GM18520 (cell line): ENCODE measurements at regions not wholly inside any gene's neighbourhood (a gene's known extent, or its start where the extent isn't known, plus 50 kb on each side); places are given as distances from the start of the nearest gene placed in this dataset.

Experiments used
- ATAC-seq: cut with Tn5 transposase; IDR thresholded peaks from one replicate; pipeline ENCODE4 v1.9.1; 2021; ENCODE audit not compliant: unreplicated experiment

DNA sequence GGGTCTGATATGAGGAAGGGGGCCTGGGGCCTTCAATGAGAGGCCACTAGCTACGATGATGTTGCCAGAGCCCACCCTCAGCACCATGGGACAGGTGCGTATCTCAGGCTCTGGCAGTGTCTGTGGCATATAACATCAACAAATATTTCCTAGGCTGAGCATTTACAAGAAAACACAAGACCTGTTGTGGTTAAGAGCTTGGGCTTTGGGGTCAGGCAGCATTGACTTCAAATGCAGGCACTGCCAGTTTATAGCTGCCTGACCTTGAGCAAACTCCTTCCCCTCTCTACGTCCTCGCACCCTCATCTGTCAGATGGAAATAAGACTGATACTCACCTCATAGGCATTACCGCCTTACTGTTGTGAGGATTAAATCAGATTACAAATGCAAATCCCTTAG, 156.0 kb downstream of the KATNAL1 start:
- no peak for ATAC-seq

GRCh38 chr13:30149248-30149647, 158.1 kb downstream of the KATNAL1 start:
- no peak for ATAC-seq

GRCh38 chr13:30148786-30149185, 158.6 kb downstream of the KATNAL1 start:
- no peak for ATAC-seq

DNA sequence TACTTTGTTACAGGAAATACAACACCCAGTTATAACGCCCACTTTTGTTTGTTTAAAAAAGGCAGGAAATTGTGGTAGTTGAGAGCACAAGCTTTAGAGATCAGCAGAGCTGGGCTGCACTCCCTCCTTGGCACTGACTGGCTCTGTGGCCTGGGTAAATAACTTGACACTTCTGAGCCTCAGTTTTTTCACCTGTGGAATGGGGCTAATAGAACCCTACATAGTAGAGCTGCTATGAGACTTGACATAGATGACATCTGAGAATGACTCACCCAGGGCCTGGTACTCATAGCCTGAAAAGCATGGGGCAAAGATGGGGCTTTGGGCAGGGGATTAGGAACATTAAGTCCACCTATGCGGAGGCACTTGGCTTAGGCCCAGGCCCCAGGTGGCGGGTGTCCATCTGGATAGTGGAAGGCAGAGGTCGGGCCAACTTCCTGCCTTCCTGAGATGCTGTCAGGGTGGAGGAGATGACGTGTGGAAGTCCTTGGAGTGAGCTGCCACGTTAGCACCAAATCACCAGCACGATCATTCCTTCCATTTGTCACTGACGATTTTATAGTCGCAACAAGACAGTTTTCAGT, 159.1 kb downstream of the KATNAL1 start:
- ATAC-seq, result no peak

GRCh38 chr13:30147421-30147820, 159.9 kb downstream of the KATNAL1 start:
- ATAC-seq, result no peak

DNA sequence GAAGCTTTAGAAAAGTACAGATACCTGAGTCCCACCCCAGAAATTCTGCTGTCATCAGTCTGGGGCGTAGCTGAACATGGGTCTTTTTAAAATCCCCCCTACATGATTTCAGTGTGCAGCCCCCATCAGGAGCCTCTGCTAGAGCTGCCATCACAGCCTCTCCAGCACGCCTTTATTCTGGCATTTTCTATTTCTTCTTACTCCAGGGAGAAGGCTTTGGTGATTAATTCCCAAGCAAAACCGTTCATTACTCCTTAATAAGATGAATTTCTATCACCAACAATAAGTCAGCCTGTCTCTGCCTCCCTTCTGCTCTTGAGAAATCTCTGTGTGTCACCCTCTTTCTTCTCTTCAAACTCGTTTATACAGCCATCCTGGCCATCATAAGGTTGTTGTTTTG, 160.3 kb downstream of the KATNAL1 start:
- ATAC-seq, result no peak

DNA sequence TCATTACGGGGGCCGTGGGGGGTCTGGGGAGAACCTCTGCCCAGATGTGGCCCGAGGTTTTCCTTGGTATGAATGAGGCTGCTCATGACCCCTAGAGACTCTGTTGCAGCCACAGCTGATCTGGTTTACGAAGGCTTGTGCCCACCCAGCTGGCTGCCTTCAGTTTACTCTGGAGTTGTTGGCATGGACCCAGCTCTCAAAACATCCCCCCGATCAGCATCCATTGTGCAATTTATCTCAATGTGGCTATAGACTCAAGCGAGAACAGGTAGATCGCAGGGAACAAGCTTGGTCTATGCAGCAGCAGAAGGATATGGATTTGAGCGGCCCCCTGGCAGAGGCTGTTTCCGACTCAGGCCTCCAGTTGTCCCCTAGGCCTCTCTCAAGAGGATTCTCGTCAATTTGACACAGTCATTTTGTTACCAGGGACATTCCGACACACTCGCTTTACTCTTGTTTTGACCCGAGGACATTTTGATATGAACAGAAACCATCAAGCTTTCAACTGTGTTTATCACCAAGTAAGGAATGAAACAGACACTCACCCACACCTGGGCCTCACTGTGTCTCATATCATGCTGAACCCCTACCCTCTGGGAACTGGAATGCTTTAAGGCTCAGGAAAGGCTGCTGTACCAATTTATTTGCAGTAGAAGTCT, 161.5 kb downstream of the KATNAL1 start:
- peak; percentile 60 for ATAC-seq

GRCh38 chr13:30143666-30144400, 163.5 kb downstream of the KATNAL1 start:
- ATAC-seq, result no peak

- ATAC-seq, result no peak
Measured at GRCh38 chr13:30142486-30143211, 164.7 kb downstream of the KATNAL1 start.

DNA sequence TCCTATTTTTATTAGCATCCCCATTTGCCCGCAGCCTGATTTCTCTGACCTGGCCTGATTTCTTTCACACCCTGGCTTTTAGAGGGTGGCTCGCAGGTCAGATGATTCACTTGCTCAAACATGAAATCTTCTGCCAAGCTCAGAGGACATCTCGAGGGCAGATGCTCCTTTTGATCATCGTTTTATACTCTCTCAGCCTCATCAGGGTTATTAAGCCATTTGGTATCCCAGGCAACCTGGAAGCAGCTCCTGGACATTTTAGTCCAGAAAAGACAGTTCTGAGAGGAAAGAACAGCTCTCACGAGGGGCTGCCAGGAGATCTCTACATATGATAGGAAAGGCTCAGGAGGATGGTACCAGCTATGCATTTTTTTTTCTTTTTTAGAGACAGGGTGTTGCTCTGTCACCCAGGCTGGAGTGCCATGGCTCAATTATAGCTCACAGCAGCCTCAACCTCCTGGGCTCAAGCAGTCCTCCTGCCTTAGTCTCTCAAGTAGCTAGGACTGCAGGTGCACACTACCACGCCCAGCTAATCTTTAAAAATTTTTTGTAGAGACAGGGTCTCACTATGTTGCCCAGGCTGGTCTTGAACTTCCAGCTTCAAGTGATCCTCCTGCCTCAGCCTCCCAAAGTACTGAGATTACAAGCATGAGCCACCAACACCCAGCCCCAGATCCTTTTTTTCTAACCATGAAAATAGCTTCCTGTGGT, 165.4 kb downstream of the KATNAL1 start:
- no peak for ATAC-seq

DNA sequence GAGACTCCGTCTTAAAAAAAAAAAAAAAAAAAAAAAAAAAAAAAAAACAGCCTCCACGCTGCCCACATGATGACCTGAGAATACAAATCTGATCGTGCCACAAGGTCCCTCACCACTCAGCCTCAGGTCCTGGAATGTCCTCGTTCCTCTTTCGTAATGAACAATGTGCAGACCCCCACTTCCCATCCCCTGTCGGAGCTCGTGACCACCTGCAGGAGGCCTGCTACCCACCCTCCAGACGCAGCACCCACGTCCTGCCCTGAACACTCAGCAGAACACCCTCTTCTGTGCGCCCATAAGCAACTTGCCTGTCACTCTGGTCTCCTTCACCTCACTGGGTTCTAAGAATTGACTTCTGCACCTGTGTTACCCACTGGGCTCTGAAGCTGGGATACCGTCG, 166.4 kb downstream of the KATNAL1 start:
- no peak for ATAC-seq

DNA sequence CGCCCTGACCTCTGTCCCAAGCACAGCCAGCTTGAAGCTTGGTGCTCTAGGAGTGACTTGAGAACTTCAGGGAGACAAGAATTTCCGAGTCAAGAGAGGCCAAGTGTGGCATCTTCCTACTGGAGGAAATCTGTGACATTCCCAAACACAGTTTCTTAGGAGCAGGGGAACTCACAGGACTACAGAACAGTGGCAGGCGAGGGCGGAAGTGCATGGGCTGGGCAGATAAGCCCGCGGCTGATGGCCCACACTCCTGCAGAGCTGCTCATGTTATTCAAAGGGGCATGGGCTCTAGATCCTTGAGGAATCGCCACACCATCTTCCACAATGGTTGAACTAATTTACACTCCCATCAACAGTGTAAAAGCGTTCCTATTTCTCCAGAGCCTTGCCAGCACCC, 168.8 kb downstream of the KATNAL1 start:
- ATAC-seq, result no peak

DNA sequence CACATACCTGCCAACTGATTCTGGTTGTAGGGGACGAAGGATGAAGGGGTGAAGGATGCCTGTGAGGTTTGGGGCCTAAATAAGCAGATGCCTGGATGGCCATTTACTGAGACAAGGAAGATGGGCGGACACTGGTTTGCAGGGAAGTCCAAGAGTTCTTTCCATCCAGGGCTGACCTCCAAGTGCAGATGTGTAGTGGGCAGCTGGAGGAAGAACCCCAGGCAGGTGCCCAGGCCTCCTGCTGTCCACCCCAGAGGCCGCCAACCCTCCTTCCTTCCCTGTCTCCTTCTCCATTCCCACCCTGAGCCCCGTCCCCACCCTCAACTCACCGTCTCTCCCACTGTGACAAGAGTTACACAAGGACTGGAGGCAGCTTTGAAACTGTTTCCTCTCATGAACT, 171.5 kb downstream of the KATNAL1 start:
- ATAC-seq, result no peak

- ATAC-seq, result no peak
Measured at GRCh38 chr13:30135351-30135750, 172.0 kb downstream of the KATNAL1 start.

DNA sequence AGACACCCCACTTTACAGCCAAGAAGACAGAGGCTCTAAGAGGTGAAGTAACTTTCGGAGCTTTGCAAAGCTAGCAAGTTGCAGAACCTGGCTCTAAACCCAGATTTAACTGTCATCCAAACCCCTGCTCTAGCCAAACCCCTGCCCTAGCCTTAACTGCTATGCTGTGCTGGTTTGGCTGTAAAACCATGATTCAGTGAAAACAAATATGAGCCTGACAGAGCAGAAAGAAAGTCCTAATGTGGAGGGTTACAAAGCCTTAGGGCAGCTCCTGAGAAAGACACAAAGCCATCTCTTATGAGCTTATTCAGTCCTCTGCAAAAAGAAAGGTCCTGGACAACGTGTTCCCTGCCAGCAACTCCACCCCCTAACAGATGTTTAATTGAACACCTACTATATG, 172.8 kb downstream of the KATNAL1 start:
- no peak for ATAC-seq

DNA sequence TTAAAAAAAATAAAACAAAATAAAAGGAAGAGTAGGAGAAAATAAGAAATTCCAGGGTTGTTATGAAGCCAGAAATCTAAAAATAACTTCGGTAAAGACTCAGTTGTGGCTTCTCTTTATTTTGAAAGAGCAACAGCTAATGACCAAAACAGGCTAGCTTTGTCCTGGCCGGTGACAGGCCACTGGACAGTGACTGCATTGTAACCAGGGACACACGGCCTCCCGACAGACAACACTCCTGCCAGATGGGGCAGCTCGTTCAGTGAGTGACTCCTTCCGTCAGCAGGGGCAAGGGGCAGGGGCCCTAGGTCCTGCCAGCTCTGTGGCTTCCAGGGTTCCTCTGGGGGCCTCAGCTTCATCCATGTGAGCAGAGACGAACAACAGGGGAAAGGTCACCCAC, 173.4 kb downstream of the KATNAL1 start:
- no peak for ATAC-seq

- ATAC-seq, result no peak
Measured at GRCh38 chr13:30133554-30133912, 173.8 kb downstream of the KATNAL1 start.

DNA sequence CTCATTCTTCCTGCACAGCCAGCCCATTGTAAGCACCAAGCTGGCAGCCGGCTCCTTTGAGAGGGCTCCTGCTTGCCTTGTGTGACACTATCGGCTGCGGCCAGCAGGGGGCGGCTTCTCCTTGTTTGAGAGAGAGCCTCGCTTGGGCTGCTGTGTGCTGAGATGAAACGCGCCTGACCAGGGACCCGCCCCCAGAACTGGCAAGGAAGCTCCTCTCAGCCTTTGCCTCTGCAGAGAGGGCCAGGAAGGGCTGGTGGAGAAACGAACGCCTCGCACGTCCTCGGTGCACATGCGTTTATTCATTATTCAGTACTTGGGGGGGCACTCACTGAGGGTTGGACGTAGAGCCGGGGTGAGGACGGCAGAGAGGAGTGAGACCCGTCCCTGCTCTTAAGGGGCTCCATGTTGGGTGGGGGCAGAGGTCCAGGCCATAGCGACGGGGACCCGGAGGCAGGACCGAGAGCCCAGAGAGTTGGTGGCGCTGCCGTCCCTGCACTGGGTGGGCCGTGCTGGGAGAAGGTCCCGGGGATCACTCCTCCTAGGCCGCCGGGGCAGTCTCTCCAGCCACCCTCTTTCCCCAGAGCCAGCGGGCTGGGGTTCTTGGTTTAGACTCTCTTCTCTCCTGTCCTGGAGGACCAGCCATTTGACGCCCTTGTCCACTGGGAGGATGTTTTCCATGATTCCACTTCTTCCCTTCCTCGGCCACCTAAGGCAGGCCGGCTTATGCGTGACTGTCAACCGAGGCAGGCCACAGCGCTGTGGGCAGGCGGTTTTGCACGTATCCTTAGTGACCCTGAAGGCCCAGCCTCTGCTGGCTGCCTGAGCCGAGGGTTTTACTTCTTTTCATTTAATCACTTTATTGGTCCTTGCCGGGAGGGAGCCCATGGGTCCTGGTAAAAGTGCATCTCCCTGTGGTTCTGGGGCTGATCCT, 174.5 kb downstream of the KATNAL1 start:
- ATAC-seq, result peak; percentile 80

DNA sequence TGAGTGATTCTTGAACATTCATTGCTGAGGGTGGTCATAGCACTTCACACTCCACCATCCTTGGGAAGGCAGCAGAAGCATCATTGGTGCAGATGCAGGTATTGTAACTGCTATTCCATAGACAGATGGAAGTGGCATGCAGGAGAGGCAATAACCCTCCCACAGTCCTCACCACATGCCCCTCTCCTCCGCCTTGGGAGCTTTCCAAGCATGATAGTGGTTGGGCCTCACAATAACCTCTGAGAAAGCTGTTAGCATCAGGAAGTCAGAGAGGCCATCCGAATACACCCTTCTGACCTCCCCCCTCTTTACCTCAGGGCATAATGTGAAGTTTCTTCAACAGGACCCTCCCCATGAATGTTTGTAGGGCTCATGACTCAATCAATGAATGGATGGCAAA, 177.9 kb downstream of the KATNAL1 start:
- no peak for ATAC-seq

- ATAC-seq, result no peak
Measured at GRCh38 chr13:30128591-30128990, 178.8 kb downstream of the KATNAL1 start.
